B cell (primary cell): ENCODE measurements at regions not wholly inside any gene's neighbourhood (a gene's known extent, or its start where the extent isn't known, plus 50 kb on each side); places are given as distances from the start of the nearest gene placed in this dataset.

Experiments used
- ATAC-seq: fragments of 200-7000 bp; cut with Tn5 transposase; one replicate; pipeline ENCODE4 v1.10.0; 2021; ENCODE audit warnings: low read depth, mild to moderate bottlenecking, moderate number of reproducible peaks, moderate library complexity
- CTCF ChIA-PET: fragments of 350-600 bp; sonication (Branson Sonifier 250); formaldehyde crosslinking; loops from one replicate; lab custom pipeline; 2021; ENCODE audit warnings: antibody characterized with exemption, inconsistent platforms; lab: Charles Lee
- POLR2A ChIA-PET: fragments of 350-600 bp; sonication (Branson Sonifier 250); formaldehyde crosslinking; loops from one replicate; lab custom pipeline; 2021; ENCODE audit warnings: antibody characterized with exemption; lab: Charles Lee
- DNase-seq: peaks from one replicate; pipeline ENCODE4 v3.0.0; 2013
- H2AFZ ChIP-seq: 2 replicates; pipeline ENCODE4 v1.6.1; 2012; ENCODE audit warnings: mild to moderate bottlenecking, low read depth, low read length; ENCODE audit not compliant: insufficient read depth, poor library complexity, severe bottlenecking
- H3K27ac ChIP-seq, 2 donors: 1 replicate in 1 of 2; 2 replicates in 1 of 2; pipeline ENCODE4 v1.5.1; 2012 to 2013; ENCODE audit warnings: low read length in 2 of 2, mild to moderate bottlenecking in 2 of 2, moderate library complexity in 1 of 2
- H3K27me3 ChIP-seq, 4 experiments: fragments of 200-600 bp in 1 of 4; sonication (generic) in 1 of 4; replicated peaks in 1 of 4; 1 replicate in 2 of 4; 2 replicates in 2 of 4; pipeline versions ENCODE4 v1.6.1 to v1.7.0; 2013 to 2016; ENCODE audit warnings: low read length in 3 of 4, mild to moderate bottlenecking in 2 of 4, mixed read lengths in 1 of 4, moderate library complexity in 1 of 4; ENCODE audit not compliant: insufficient read depth in 4 of 4, control insufficient read depth in 3 of 4; ENCODE audit errors: control extremely low read depth in 1 of 4
- H3K36me3 ChIP-seq, 2 experiments: replicated peaks in 1 of 2; 1 replicate in 1 of 2; 2 replicates in 1 of 2; pipeline versions ENCODE4 v1.6.1 to v1.7.1; 2013; ENCODE audit warnings: low read length in 1 of 2; ENCODE audit not compliant: insufficient read depth in 2 of 2, control insufficient read depth in 1 of 2; ENCODE audit errors: control extremely low read depth in 1 of 2, extremely low read depth in 1 of 2
- H3K4me1 ChIP-seq, 2 donors: fragments of 200-600 bp in 1 of 2; sonication (generic) in 1 of 2; 1 replicate in 1 of 2; 2 replicates in 1 of 2; pipeline versions ENCODE4 v1.5.1 to v1.6.1; 2013 to 2017; ENCODE audit warnings: low read length in 2 of 2; ENCODE audit not compliant: control insufficient read depth in 2 of 2, insufficient read depth in 2 of 2
- H3K4me2 ChIP-seq: replicated peaks from 2 replicates; pipeline ENCODE3; 2012; ENCODE audit warnings: mild to moderate bottlenecking, low read depth, low read length; ENCODE audit not compliant: poor library complexity, severe bottlenecking
- H3K4me3 ChIP-seq, 5 experiments: fragments of 200-600 bp in 1 of 5; sonication (generic) in 1 of 5; 1 replicate in 3 of 5; 2 replicates in 2 of 5; pipeline versions ENCODE4 v1.5.1 to v1.7.0; 2011 to 2016; ENCODE audit warnings: low read length in 4 of 5, mild to moderate bottlenecking in 4 of 5, low read depth in 2 of 5, control low read depth in 1 of 5, moderate library complexity in 1 of 5; ENCODE audit not compliant: insufficient read depth in 1 of 5; ENCODE audit errors: control extremely low read depth in 1 of 5, extremely low read depth in 1 of 5
- H3K79me2 ChIP-seq: fragments of 200-600 bp; sonication (generic); one replicate; pipeline ENCODE4 v1.6.0; 2016; ENCODE audit warnings: low read length; ENCODE audit not compliant: control insufficient read depth, insufficient read depth
- H3K9ac ChIP-seq: fragments of 200-600 bp; sonication (generic); 2 replicates; pipeline ENCODE4 v1.6.1; 2017; ENCODE audit warnings: mild to moderate bottlenecking, low read length, moderate library complexity
- H3K9me3 ChIP-seq, 3 donors: one replicate each; pipeline versions ENCODE4 v1.6.1 to v1.7.1; 2013; ENCODE audit warnings: low read length in 2 of 3; ENCODE audit not compliant: control insufficient read depth in 2 of 3, insufficient read depth in 1 of 3; ENCODE audit errors: control extremely low read depth in 1 of 3
- H4K20me1 ChIP-seq: 2 replicates; pipeline ENCODE4 v1.6.0; 2012; ENCODE audit warnings: mild to moderate bottlenecking, low read length; ENCODE audit not compliant: insufficient read depth, control insufficient read depth, poor library complexity, severe bottlenecking
- H3K27ac Mint-ChIP-seq: one replicate; pipeline ENCODE4 v1.8.0; 2021; ENCODE audit warnings: mixed read lengths
- H3K27me3 Mint-ChIP-seq: one replicate; pipeline ENCODE4 v1.8.0; 2021; ENCODE audit warnings: mixed read lengths
- H3K4me1 Mint-ChIP-seq: one replicate; pipeline ENCODE4 v1.8.0; 2021; ENCODE audit warnings: mixed read lengths
- H3K4me3 Mint-ChIP-seq: one replicate; pipeline ENCODE4 v1.8.0; 2021; ENCODE audit warnings: mixed read lengths
- H3K9me3 Mint-ChIP-seq: one replicate; pipeline ENCODE4 v1.8.0; 2022; ENCODE audit warnings: mixed read lengths; ENCODE audit not compliant: insufficient read depth
- EZH2 ChIP-seq: IDR thresholded peaks from 2 replicates; pipeline ENCODE4 v1.6.1; 2012; ENCODE audit warnings: borderline replicate concordance, low read depth, mild to moderate bottlenecking, moderate library complexity, low read length; ENCODE audit not compliant: insufficient read depth, poor library complexity, severe bottlenecking
- WGBS: methylation state at CpG from one replicate; pipeline ENCODE4 v1.1.5; 2013; ENCODE audit warnings: missing lambda C conversion rate; ENCODE audit not compliant: insufficient coverage; 5-methylcytosine and 5-hydroxymethylcytosine counted together
- intact Hi-C: fragments of 100-400 bp; cut with micrococcal nuclease; formaldehyde crosslinking; loops from one replicate; pipeline ENCODE4 v1.10.0; 2022
- TF ChIP-seq, protein P1 (sequence below): fragments of 200-600 bp; IDR thresholded peaks from one replicate; pipeline ENCODE4 v1.8.0; 2022; ENCODE audit warnings: antibody characterized with exemption, mild to moderate bottlenecking

GRCh38 chr11:57131080-57131790, 50.5 kb upstream of the LRRC55 start:
- H3K4me2 ChIP-seq = no peak overlapping the region
- intact Hi-C loops = no loop called here
- Mint-ChIP-seq H3K9me3 (no peaks in the 10 kb centered on the region), H3K4me3 (no peak overlapping the region), H3K4me1 (no peaks in the 10 kb centered on the region), H3K27me3 (peaks cover 23% of the 10 kb centered on the region), H3K27ac (no peak overlapping the region)
- WGBS = 48% methylated on average over 4 of the region's 8 CpGs
- TF ChIP-seq EZH2 = no peak
- TF ChIP-seq, protein P1, sequence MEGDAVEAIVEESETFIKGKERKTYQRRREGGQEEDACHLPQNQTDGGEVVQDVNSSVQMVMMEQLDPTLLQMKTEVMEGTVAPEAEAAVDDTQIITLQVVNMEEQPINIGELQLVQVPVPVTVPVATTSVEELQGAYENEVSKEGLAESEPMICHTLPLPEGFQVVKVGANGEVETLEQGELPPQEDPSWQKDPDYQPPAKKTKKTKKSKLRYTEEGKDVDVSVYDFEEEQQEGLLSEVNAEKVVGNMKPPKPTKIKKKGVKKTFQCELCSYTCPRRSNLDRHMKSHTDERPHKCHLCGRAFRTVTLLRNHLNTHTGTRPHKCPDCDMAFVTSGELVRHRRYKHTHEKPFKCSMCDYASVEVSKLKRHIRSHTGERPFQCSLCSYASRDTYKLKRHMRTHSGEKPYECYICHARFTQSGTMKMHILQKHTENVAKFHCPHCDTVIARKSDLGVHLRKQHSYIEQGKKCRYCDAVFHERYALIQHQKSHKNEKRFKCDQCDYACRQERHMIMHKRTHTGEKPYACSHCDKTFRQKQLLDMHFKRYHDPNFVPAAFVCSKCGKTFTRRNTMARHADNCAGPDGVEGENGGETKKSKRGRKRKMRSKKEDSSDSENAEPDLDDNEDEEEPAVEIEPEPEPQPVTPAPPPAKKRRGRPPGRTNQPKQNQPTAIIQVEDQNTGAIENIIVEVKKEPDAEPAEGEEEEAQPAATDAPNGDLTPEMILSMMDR = no peak
- no peaks in the 10 kb centered on the region for H3K4me1 ChIP-seq
- no peaks in the 10 kb centered on the region for H3K9me3 ChIP-seq
- no peak for DNase-seq
- no peak overlapping the region for H3K27ac ChIP-seq
- H3K36me3 ChIP-seq = no peaks in the 10 kb centered on the region
- ChIA-PET POLR2A (no interaction called here), CTCF (no interaction called here)
- no peak for ATAC-seq
- H4K20me1 ChIP-seq = no peaks in the 10 kb centered on the region
- no peak overlapping the region for H3K9ac ChIP-seq
- no peak overlapping the region for H3K4me3 ChIP-seq
- H3K27me3 ChIP-seq = no peaks in the 10 kb centered on the region
- no peaks in the 10 kb centered on the region for H3K79me2 ChIP-seq
- no peak overlapping the region for H2AFZ ChIP-seq
